NCI-H2029 (cell line): ENCODE measurements at regions not wholly inside any gene's neighbourhood (a gene's known extent, or its start where the extent isn't known, plus 50 kb on each side); places are given as distances from the start of the nearest gene placed in this dataset.

ENCODE experiments used
- DNase-seq: peaks from one replicate; lab custom pipeline; 2025; lab: John Stamatoyannopoulos, UW

DNA sequence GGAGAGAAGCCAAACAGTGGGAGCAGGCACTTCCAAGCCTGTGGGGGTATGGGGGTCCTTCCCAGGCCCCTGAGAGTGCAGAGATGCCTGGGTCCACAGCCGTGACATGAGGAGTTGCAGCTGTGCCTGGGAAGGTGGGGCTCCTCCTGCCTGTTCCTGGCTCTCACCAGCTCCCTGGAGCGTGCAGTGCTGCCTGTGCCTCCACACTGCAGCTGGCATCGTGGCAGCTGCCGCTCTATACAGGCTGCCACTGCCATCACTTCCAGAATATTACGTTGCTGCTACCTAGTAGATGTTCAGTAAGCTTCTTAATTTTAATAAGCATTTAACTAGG is 223.7 kb downstream of the KCNC2 start:
- DNase-seq: no peak

DNA sequence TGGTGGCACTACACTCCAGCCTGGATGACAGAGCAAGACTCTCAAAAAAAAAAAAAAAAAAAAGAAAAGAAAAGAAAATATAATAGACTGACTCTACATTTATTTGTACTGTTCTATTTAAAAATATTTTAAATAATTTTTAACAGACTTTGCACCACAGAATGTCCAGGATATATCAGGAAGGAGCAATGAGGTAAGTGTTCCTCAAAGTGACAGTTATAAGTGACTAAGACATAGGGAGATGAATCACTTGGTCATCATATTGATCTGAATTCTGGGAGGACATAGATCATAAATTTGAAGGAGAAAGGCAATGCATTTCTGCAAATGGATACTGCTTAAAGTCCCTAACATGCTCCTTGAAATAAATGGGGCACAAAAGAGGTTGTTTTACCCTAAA is 221.5 kb downstream of the KCNC2 start:
- DNase-seq: no peak
